Erythroblast (primary cell): ENCODE measurements at regions not wholly inside any gene's neighbourhood (a gene's known extent, or its start where the extent isn't known, plus 50 kb on each side); places are given as distances from the start of the nearest gene placed in this dataset.

Experiments used
- GATA1 ChIP-seq: IDR thresholded peaks from 2 replicates; pipeline ENCODE4 v1.6.1; 2011; ENCODE audit warnings: low read depth, mild to moderate bottlenecking, control low read depth, low read length, moderate library complexity
- POLR2A ChIP-seq: IDR thresholded peaks from 2 replicates; pipeline ENCODE4 v1.6.1; 2011; ENCODE audit warnings: mild to moderate bottlenecking, low read length

GRCh38 chr16:5460701-5461100 lies 363.1 kb upstream of the EEF2KMT start:
- TF ChIP-seq POLR2A (no peak), GATA1 (no peak)
